OCI-LY7 (cell line): ENCODE measurements at regions not wholly inside any gene's neighbourhood (a gene's known extent, or its start where the extent isn't known, plus 50 kb on each side); places are given as distances from the start of the nearest gene placed in this dataset.

Experiments used
- CTCF ChIP-seq: fragments of 200-600 bp; sonication (generic); conservative IDR thresholded peaks from 2 replicates; pipeline ENCODE4 v1.5.1; 2014; ENCODE audit warnings: mild to moderate bottlenecking, antibody characterized with exemption, low read length, moderate library complexity, mixed read lengths
- EZH2phosphoT487 ChIP-seq: fragments of 200-600 bp; sonication (generic); IDR thresholded peaks from 2 replicates; pipeline ENCODE4 v1.6.1; 2018; ENCODE audit warnings: low read depth, borderline replicate concordance, mild to moderate bottlenecking, mixed run types, antibody characterized with exemption, low read length, moderate library complexity, mixed read lengths

GRCh38 chr5:163387589-163388343, 49.6 kb upstream of the CCNG1 start:
- TF ChIP-seq CTCF = no peak
- TF ChIP-seq EZH2phosphoT487 = no peak
